ENCODE measurements at regions not wholly inside any gene's neighbourhood (a gene's known extent, or its start where the extent isn't known, plus 50 kb on each side); places are given as distances from the start of the nearest gene placed in this dataset.
"Not testable (repeated sequence)": the region's sequence is repeated elsewhere in the genome, so short reads cannot be mapped to it uniquely, and the experiment has no call there.

DNA sequence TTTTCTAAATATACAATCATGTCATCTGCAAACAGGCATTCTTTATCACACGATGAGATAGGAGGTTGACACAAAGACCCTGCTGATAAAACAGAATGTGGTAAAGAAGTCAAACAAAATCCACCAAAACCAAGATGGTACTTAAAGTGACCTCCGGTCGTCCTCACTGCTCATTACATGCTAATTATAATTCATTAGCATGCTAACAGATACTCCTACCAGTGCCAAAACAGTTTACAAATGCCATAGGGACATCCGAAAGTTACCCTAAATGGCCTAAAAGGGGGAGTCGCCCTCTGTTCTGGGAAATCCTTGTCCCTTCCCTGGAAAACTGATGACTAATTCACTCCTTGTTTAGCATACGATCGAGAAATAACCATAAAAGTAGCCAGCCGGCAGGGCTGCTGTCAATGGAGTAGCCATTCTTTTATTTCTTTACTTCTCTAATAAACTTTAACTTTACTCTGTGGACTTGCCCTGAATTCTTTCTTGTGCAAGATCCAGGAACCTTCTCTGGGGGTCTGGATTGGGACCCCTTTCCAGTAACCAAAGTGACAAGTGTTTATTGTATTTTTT, 126.6 kb downstream of the CCDC71L start:
- Histone ChIP-seq H3K4me3 (no peak overlapping the region), H3K27ac (no peak overlapping the region), H3K9me3 (no peaks in the 10 kb centered on the region), H3K36me3 (no peaks in the 10 kb centered on the region), H3K4me1 (no peaks in the 10 kb centered on the region), H3K27me3 (no peaks in the 10 kb centered on the region)
- no peak for DNase-seq
- no peak for TF ChIP-seq POLR2A (IDR thresholded peaks at IDR 0.05)
- TF ChIP-seq, protein P1, sequence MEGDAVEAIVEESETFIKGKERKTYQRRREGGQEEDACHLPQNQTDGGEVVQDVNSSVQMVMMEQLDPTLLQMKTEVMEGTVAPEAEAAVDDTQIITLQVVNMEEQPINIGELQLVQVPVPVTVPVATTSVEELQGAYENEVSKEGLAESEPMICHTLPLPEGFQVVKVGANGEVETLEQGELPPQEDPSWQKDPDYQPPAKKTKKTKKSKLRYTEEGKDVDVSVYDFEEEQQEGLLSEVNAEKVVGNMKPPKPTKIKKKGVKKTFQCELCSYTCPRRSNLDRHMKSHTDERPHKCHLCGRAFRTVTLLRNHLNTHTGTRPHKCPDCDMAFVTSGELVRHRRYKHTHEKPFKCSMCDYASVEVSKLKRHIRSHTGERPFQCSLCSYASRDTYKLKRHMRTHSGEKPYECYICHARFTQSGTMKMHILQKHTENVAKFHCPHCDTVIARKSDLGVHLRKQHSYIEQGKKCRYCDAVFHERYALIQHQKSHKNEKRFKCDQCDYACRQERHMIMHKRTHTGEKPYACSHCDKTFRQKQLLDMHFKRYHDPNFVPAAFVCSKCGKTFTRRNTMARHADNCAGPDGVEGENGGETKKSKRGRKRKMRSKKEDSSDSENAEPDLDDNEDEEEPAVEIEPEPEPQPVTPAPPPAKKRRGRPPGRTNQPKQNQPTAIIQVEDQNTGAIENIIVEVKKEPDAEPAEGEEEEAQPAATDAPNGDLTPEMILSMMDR (IDR thresholded peaks at IDR 0.05) = no peak

DNA sequence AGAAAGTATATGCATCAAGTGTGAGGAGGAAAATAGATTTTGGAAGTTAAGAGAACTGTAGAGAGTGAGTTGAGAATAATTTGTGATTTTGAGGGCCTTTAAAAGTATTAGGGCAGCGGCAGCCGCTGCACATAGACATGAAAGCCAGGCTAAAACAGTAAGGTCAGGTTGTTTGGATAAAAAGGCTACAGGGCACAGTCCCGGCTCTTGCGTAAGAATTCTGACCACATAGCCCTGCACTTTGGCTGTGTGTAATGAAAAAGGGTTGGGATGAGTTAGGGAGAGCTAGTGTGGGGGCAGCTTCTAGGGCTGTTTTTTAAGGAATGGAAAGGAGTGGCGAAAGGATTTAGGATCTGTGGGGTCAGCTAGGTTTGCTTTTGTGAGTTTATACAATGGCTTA, 130.8 kb downstream of the CCDC71L start:
- DNase-seq, H3K36me3 ChIP-seq, H3K4me3 ChIP-seq, H3K27ac ChIP-seq, H3K4me1 ChIP-seq, H3K9me3 ChIP-seq, H3K27me3 ChIP-seq: not testable (repeated sequence)

DNA sequence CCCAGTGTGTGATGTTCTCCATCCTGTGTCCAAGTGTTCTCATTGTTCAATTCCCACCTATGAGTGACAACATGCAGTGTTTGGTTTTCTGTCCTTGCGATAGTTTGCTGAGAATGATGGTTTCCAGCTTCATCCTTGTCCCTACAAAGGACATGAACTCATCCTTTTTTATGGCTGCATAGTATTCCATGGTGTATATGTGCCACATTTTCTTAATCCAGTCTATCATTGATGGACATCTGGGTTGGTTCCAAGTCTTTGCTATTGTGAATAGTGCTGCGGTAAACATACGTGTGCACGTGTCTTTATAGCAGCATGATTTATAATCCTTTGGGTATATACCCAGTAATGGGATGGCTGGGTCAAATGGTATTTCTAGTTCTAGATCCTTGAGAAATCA, 134.3 kb downstream of the CCDC71L start:
- not testable (repeated sequence) for H3K4me1 ChIP-seq, DNase-seq, H3K4me3 ChIP-seq, H3K9me3 ChIP-seq, H3K27me3 ChIP-seq, H3K27ac ChIP-seq, H3K36me3 ChIP-seq

DNA sequence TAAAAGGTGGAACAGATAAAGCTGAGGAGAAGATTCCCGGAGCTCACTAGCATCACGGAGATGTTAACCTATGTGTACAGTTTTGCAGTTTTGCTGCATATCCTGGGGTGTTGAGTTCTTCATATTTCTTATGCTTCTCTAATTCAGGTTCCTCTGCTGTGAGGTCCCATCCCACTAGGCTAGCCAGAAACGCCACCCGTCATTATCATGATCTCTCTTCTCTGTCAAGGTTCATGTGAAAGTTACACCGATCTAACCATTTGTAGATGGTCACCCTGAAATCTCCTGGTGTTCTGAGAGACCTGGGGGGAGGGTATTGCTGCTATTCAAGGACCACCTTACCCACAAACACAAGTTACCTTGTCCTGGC, 136.3 kb downstream of the CCDC71L start:
- Histone ChIP-seq H3K9me3 (no peaks in the 10 kb centered on the region), H3K4me3 (no peak overlapping the region), H3K4me1 (no peaks in the 10 kb centered on the region), H3K27me3 (no peaks in the 10 kb centered on the region), H3K27ac (no peak overlapping the region), H3K36me3 (no peaks in the 10 kb centered on the region)
- TF ChIP-seq, protein P1 (IDR thresholded peaks at IDR 0.05) = no peak
- TF ChIP-seq POLR2A (IDR thresholded peaks at IDR 0.05) = no peak
- DNase-seq = no peak

DNA sequence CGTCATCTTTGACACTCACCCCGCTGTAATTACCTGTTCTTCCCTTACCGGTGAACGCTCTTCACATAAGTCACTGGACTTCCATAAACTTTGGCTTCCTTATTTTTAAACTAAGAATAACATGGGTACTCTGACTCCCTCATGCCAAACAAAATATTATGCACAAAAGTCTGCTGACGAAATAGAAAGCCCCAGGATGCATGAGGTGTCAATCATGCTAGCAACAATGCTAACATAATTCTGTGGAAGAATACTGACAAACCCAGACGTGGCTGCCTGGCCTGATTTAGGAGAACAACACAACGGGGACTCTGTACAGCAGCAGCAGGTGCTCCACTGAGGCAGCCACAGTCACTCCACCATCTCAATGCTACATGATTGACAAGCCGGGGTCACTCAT, 137.5 kb downstream of the CCDC71L start:
- Histone ChIP-seq H3K4me3 (no peak overlapping the region), H3K27ac (no peak overlapping the region), H3K36me3 (no peaks in the 10 kb centered on the region), H3K4me1 (no peaks in the 10 kb centered on the region), H3K9me3 (no peaks in the 10 kb centered on the region), H3K27me3 (no peaks in the 10 kb centered on the region)
- DNase-seq = no peak
- no peak for TF ChIP-seq POLR2A (IDR thresholded peaks at IDR 0.05)
- TF ChIP-seq, protein P1 (IDR thresholded peaks at IDR 0.05) = no peak

DNA sequence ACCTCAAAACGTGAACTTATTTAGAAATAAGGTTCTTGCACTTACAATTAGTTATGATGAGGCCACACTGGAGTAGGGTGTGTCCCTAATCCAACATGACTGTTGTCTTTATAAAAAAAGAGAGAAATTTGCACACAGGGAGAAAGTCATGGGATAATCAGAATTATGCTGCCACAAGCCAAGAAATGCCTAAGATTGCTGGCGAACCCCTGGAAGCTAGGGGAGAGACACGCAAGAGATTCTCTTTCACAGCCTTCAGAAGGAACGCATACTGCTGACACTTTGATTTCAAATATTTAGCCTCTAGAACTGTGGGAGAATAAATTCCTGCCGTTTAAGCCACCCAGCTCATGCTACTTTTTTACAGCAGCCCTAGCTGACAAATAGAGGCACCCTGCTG, 138.3 kb downstream of the CCDC71L start:
- Histone ChIP-seq H3K27ac (no peak overlapping the region), H3K9me3 (no peaks in the 10 kb centered on the region), H3K27me3 (no peaks in the 10 kb centered on the region), H3K36me3 (no peaks in the 10 kb centered on the region), H3K4me1 (no peaks in the 10 kb centered on the region), H3K4me3 (no peak overlapping the region)
- no peak for TF ChIP-seq POLR2A (IDR thresholded peaks at IDR 0.05)
- TF ChIP-seq, protein P1 (IDR thresholded peaks at IDR 0.05) = no peak
- no peak for DNase-seq

DNA sequence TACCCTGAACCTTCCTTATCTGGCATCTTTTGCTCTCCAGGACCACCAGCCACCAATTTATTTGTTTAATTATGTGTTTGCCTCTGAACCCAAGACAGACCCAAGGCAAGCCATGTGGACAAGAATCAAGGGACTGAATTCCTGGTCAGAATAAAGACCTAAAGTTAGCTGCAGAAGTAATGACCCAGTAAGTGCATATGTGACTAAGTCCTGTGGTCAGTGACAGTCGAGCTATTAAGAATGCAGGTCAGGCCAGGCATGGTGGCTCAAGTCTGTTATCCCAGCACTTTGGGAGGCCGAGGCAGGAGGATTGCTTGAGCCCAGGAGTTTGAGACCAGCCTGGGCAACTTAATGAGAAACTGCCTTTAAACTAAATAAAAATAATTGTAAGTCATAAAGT, 139.4 kb downstream of the CCDC71L start:
- no peaks in the 10 kb centered on the region for H3K9me3 ChIP-seq
- no peaks in the 10 kb centered on the region for H3K27me3 ChIP-seq
- no peak for TF ChIP-seq POLR2A (IDR thresholded peaks at IDR 0.05)
- TF ChIP-seq, protein P1 (IDR thresholded peaks at IDR 0.05) = no peak
- H3K4me3 ChIP-seq = no peak overlapping the region
- no peak for DNase-seq
- no peaks in the 10 kb centered on the region for H3K36me3 ChIP-seq
- no peak overlapping the region for H3K27ac ChIP-seq
- no peaks in the 10 kb centered on the region for H3K4me1 ChIP-seq

Data from Peyer's patch (tissue), 4 donors.